HG02973 (cell line): ENCODE measurements at regions not wholly inside any gene's neighbourhood (a gene's known extent, or its start where the extent isn't known, plus 50 kb on each side); places are given as distances from the start of the nearest gene placed in this dataset.

Source experiments
- ATAC-seq: cut with Tn5 transposase; IDR thresholded peaks from one replicate; pipeline ENCODE4 v1.9.1; 2021; ENCODE audit warnings: moderate library complexity; ENCODE audit not compliant: unreplicated experiment

- ATAC-seq: no peak
These were observed 331.2 kb downstream of the SLC16A7 start for GRCh38 chr12:59927032-59927431.

GRCh38 chr12:59928416-59928815 is 332.6 kb downstream of the SLC16A7 start:
- no peak for ATAC-seq

- no peak for ATAC-seq
These were observed 333.3 kb downstream of the SLC16A7 start for GRCh38 chr12:59929110-59929509.

- ATAC-seq: no peak
These were observed 338.7 kb downstream of the SLC16A7 start for GRCh38 chr12:59934486-59934885.

GRCh38 chr12:59936534-59936933 is 340.7 kb downstream of the SLC16A7 start:
- no peak for ATAC-seq

GRCh38 chr12:59937148-59937547 is 341.3 kb downstream of the SLC16A7 start:
- ATAC-seq: no peak

- ATAC-seq: no peak
These were observed 342.5 kb downstream of the SLC16A7 start for GRCh38 chr12:59938190-59938962.

- ATAC-seq: no peak
These were observed 345.0 kb downstream of the SLC16A7 start for GRCh38 chr12:59940631-59941342.

- no peak for ATAC-seq
These were observed 345.6 kb downstream of the SLC16A7 start for GRCh38 chr12:59941461-59941860.

GRCh38 chr12:59944177-59944576 is 348.3 kb downstream of the SLC16A7 start:
- no peak for ATAC-seq

GRCh38 chr12:59946635-59947034 is 350.8 kb downstream of the SLC16A7 start:
- no peak for ATAC-seq

- no peak for ATAC-seq
These were observed 367.7 kb downstream of the SLC16A7 start for GRCh38 chr12:59963546-59963945.

GRCh38 chr12:59972905-59973304 is 377.1 kb downstream of the SLC16A7 start:
- no peak for ATAC-seq

- no peak for ATAC-seq
These were observed 377.7 kb downstream of the SLC16A7 start for GRCh38 chr12:59973515-59973914.

- no peak for ATAC-seq
These were observed 381.9 kb downstream of the SLC16A7 start for GRCh38 chr12:59977779-59978178.

GRCh38 chr12:59980476-59980875 is 384.6 kb downstream of the SLC16A7 start:
- no peak for ATAC-seq

- no peak for ATAC-seq
These were observed 403.5 kb downstream of the SLC16A7 start for GRCh38 chr12:59999291-59999690.

GRCh38 chr12:60010486-60010885 is 414.7 kb downstream of the SLC16A7 start:
- no peak for ATAC-seq

- no peak for ATAC-seq
These were observed 416.8 kb downstream of the SLC16A7 start for GRCh38 chr12:60012659-60013058.

GRCh38 chr12:60014436-60014835 is 418.6 kb downstream of the SLC16A7 start:
- ATAC-seq: no peak

- ATAC-seq: no peak
These were observed 424.2 kb downstream of the SLC16A7 start for GRCh38 chr12:60020068-60020467.

GRCh38 chr12:60021235-60021634 is 425.4 kb downstream of the SLC16A7 start:
- ATAC-seq: no peak
